ENCODE measurements at regions not wholly inside any gene's neighbourhood (a gene's known extent, or its start where the extent isn't known, plus 50 kb on each side); places are given as distances from the start of the nearest gene placed in this dataset.
"Not testable (repeated sequence)": the region's sequence is repeated elsewhere in the genome, so short reads cannot be mapped to it uniquely, and the experiment has no call there.

DNA sequence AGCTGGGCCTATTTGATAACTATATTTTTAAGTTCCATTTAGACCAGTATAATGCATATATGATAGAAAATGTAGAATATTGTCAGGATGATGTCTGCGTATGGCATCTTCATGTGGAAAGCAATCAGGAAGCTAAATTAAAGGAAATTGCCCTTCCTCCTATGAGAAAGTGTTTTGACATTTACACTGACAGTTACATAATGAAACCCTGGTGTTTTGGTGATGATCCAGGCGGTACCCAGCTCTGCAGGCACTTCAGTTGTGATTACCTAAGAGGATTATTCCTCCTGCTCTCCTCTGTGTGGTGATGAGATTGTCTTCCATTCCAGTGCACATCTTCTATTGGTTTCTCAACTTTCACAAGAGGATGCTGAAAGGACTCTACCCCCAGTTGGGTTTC, 126.5 kb upstream of the MITF start:
- DNase-seq, result no peak
- no peak overlapping the region for H3K4me2 ChIP-seq
- no peak overlapping the region for H3K4me3 ChIP-seq
- no peaks in the 10 kb centered on the region for H3K4me1 ChIP-seq (replicated peaks; ENCODE audit: insufficient read depth)
- H3K79me2 ChIP-seq (ENCODE audit: low read depth), result no peaks in the 10 kb centered on the region
- no peak overlapping the region for H3K27ac ChIP-seq
- H3K27me3 ChIP-seq (ENCODE audit: insufficient read depth, low read depth), result no peaks in the 10 kb centered on the region
- ChIA-PET CTCF (no interaction called here), POLR2A (ENCODE audit: unreplicated experiment) (no interaction called here)
- no peaks in the 10 kb centered on the region for H3K9me3 ChIP-seq (ENCODE audit: insufficient read depth, low read depth)
- intact Hi-C loops (cut with micrococcal nuclease; ENCODE audit: unreplicated experiment), result no loop called here
- no peak for TF ChIP-seq EZH2 (IDR thresholded peaks at IDR 0.05; ENCODE audit: low read depth)
- TF ChIP-seq, protein P1, sequence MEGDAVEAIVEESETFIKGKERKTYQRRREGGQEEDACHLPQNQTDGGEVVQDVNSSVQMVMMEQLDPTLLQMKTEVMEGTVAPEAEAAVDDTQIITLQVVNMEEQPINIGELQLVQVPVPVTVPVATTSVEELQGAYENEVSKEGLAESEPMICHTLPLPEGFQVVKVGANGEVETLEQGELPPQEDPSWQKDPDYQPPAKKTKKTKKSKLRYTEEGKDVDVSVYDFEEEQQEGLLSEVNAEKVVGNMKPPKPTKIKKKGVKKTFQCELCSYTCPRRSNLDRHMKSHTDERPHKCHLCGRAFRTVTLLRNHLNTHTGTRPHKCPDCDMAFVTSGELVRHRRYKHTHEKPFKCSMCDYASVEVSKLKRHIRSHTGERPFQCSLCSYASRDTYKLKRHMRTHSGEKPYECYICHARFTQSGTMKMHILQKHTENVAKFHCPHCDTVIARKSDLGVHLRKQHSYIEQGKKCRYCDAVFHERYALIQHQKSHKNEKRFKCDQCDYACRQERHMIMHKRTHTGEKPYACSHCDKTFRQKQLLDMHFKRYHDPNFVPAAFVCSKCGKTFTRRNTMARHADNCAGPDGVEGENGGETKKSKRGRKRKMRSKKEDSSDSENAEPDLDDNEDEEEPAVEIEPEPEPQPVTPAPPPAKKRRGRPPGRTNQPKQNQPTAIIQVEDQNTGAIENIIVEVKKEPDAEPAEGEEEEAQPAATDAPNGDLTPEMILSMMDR (conservative IDR thresholded peaks at IDR 0.05), result no peak
- H3K36me3 ChIP-seq (ENCODE audit: low read depth), result no peaks in the 10 kb centered on the region
- H3F3A ChIP-seq (ENCODE audit: insufficient read depth, low read depth), result no peaks in the 10 kb centered on the region
- no peaks in the 10 kb centered on the region for H4K20me1 ChIP-seq (ENCODE audit: insufficient read depth)
- H3K9me2 ChIP-seq (ENCODE audit: insufficient read depth), result no peaks in the 10 kb centered on the region
- H2AFZ ChIP-seq, result no peak overlapping the region
- no TSS peak for BruUV-seq (replicated peaks)

DNA sequence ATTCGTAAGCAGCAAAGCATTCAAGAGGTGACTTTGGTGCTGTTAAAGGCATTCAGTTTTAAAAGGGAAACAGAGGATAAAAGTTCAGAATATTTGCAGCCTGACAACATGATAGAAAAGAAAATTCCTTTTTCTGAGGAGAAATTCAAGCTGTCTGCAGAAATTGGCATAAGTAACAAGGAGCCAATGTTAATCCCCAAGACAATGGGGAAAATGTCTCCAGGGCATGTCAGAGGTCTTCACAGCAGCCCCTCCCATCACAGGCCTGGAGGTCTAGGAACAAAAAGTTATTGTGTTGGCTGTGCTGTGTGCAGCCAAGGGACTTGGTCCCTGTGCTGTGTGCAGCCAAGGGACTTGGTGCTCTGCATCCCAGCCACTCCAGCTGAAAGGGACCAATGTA, 129.7 kb upstream of the MITF start:
- intact Hi-C loops (cut with micrococcal nuclease; ENCODE audit: unreplicated experiment); POLR2A ChIA-PET (ENCODE audit: unreplicated experiment): not testable (repeated sequence)

DNA sequence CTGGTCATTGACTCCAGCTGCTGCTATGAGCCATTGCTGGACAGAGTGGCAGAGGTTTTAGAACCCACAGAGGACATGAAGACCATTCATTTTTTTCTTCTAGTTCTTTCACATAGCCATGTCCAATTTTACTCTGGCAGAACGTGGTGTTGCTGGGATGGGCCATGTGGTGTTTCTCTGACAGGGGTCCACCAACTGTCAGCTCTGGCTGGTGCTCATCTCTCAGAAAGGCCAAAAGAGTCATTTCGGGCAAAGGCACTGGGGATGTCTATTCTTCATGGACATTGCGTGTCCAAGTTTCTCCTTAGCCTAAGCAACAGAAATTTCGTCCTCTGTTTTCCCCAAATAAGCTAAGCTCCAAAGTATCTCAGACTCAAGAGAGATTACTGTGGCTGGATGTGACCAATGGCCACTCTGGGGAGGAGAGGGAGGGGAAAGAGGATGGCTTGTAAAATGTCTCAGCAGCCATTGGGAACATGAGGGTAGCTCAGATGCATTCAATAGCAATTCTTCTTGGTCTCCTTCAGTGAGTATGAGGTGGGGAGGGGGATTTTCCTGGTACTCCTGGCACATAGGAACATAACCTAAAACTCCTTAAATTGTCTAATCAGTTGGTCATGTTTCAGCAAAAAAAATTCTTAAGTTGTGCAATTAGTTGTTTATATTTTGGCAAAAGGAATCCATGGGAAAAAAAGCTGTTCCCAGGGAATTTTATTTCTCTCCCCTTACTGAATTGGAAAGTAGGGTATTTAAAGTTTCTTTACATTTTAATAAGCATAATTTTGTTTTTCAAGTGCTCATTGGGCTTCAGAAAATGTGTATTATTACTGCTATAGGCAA, 131.6 kb upstream of the MITF start:
- no peak overlapping the region for H3K27ac ChIP-seq
- intact Hi-C loops (cut with micrococcal nuclease; ENCODE audit: unreplicated experiment), result no loop called here
- H3K79me2 ChIP-seq (ENCODE audit: low read depth), result no peaks in the 10 kb centered on the region
- TF ChIP-seq, protein P1 (conservative IDR thresholded peaks at IDR 0.05), result no peak
- no peak for TF ChIP-seq EZH2 (IDR thresholded peaks at IDR 0.05; ENCODE audit: low read depth)
- no peaks in the 10 kb centered on the region for H3K9me2 ChIP-seq (ENCODE audit: insufficient read depth)
- no peak overlapping the region for H3K4me3 ChIP-seq
- no peaks in the 10 kb centered on the region for H3K9me3 ChIP-seq (ENCODE audit: insufficient read depth, low read depth)
- no peak overlapping the region for H3K4me2 ChIP-seq
- no peaks in the 10 kb centered on the region for H3K4me1 ChIP-seq (replicated peaks; ENCODE audit: insufficient read depth)
- no peak overlapping the region for H2AFZ ChIP-seq
- CTCF ChIA-PET, result interaction anchor here (0.5 kb wide), 1 partner anchor 22 kb away, joined by 3 read pairs; no protein-coding TSS in a partner anchor
- DNase-seq, result no peak
- no peaks in the 10 kb centered on the region for H3K36me3 ChIP-seq (ENCODE audit: low read depth)
- POLR2A ChIA-PET (ENCODE audit: unreplicated experiment), result no interaction called here
- no peaks in the 10 kb centered on the region for H4K20me1 ChIP-seq (ENCODE audit: insufficient read depth)
- BruUV-seq (replicated peaks), result no TSS peak
- no peaks in the 10 kb centered on the region for H3F3A ChIP-seq (ENCODE audit: insufficient read depth, low read depth)
- no peaks in the 10 kb centered on the region for H3K27me3 ChIP-seq (ENCODE audit: insufficient read depth, low read depth)

More for the DNA sequence above, 129.7 kb upstream of the MITF start:
- H3K9me3 ChIP-seq (ENCODE audit: insufficient read depth, low read depth); H3K36me3 ChIP-seq (ENCODE audit: low read depth); H4K20me1 ChIP-seq (ENCODE audit: insufficient read depth); H3K79me2 ChIP-seq (ENCODE audit: low read depth); H3K4me1 ChIP-seq (replicated peaks; ENCODE audit: insufficient read depth); DNase-seq; H3K4me2 ChIP-seq; H3F3A ChIP-seq (ENCODE audit: insufficient read depth, low read depth); BruUV-seq (replicated peaks); H3K9me2 ChIP-seq (ENCODE audit: insufficient read depth); H3K27me3 ChIP-seq (ENCODE audit: insufficient read depth, low read depth); CTCF ChIA-PET; H3K4me3 ChIP-seq; H2AFZ ChIP-seq; H3K27ac ChIP-seq: not testable (repeated sequence)

DNA sequence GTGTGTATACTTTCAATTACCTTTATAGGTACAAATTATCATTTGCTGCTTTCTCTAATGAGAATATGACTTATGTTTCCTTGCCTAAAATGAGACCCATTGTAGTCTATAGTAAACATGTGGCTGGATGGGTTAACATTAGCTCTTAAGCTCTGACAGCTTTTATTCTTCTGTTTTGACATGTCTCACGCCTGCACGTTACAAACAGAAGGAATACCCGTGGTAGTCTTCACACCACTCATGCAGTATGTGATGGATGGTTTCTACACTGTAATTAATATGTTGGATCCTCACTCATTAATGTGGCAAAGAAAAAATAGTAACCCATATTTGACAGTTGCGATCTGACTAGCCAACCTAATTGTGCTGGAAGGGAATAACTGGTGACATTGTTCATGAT, 133.4 kb upstream of the MITF start:
- intact Hi-C loops (cut with micrococcal nuclease; ENCODE audit: unreplicated experiment), result no loop called here
- no TSS peak for BruUV-seq (replicated peaks)
- H2AFZ ChIP-seq, result no peak overlapping the region
- no peaks in the 10 kb centered on the region for H3K9me2 ChIP-seq (ENCODE audit: insufficient read depth)
- H3K27ac ChIP-seq, result no peak overlapping the region
- CTCF ChIA-PET, result no interaction called here
- no peaks in the 10 kb centered on the region for H3K79me2 ChIP-seq (ENCODE audit: low read depth)
- no peak for DNase-seq
- H3K27me3 ChIP-seq (ENCODE audit: insufficient read depth, low read depth), result 0 out of 2 replicates have a peak, but pooled peaks cover 8% of the 10 kb centered on the region
- no peaks in the 10 kb centered on the region for H3K4me1 ChIP-seq (replicated peaks; ENCODE audit: insufficient read depth)
- no peak overlapping the region for H3K4me2 ChIP-seq
- H3F3A ChIP-seq (ENCODE audit: insufficient read depth, low read depth), result no peaks in the 10 kb centered on the region
- H3K4me3 ChIP-seq, result no peak overlapping the region
- no peaks in the 10 kb centered on the region for H3K9me3 ChIP-seq (ENCODE audit: insufficient read depth, low read depth)
- H3K36me3 ChIP-seq (ENCODE audit: low read depth), result no peaks in the 10 kb centered on the region
- POLR2A ChIA-PET (ENCODE audit: unreplicated experiment), result no interaction called here
- no peak for TF ChIP-seq EZH2 (IDR thresholded peaks at IDR 0.05; ENCODE audit: low read depth)
- TF ChIP-seq, protein P1 (conservative IDR thresholded peaks at IDR 0.05), result no peak
- no peaks in the 10 kb centered on the region for H4K20me1 ChIP-seq (ENCODE audit: insufficient read depth)
